Esophagus squamous epithelium (tissue), 5 donors: ENCODE measurements at regions not wholly inside any gene's neighbourhood (a gene's known extent, or its start where the extent isn't known, plus 50 kb on each side); places are given as distances from the start of the nearest gene placed in this dataset.

ENCODE experiments used
- DNase-seq: peaks from one replicate; lab custom pipeline; 2025; lab: John Stamatoyannopoulos, UW
- H3K27ac ChIP-seq, 4 donors: fragments of 200-600 bp; sonication (generic); one replicate each; pipeline ENCODE4 v1.5.1; 2016 to 2019; ENCODE audit warnings: mild to moderate bottlenecking in 1 of 4
- H3K27me3 ChIP-seq, 4 donors: fragments of 200-600 bp; sonication (generic); 1 replicate in 3 of 4; 2 replicates in 1 of 4; pipeline versions ENCODE4 v1.5.1 to v1.6.0; 2017 to 2021; ENCODE audit warnings: antibody characterized with exemption in 1 of 4
- H3K36me3 ChIP-seq, 3 donors: fragments of 200-600 bp; sonication (generic); one replicate each; pipeline ENCODE4 v1.5.1; 2016 to 2019
- H3K4me1 ChIP-seq, 3 donors: fragments of 200-600 bp; sonication (generic); one replicate each; pipeline ENCODE4 v1.5.1; 2017 to 2019
- H3K4me3 ChIP-seq, 4 donors: fragments of 200-600 bp; sonication (generic); 1 replicate in 3 of 4; 2 replicates in 1 of 4; pipeline ENCODE4 v1.5.1; 2016 to 2019; ENCODE audit warnings: mild to moderate bottlenecking in 2 of 4, moderate library complexity in 1 of 4
- H3K9me3 ChIP-seq, 3 donors: fragments of 200-600 bp; sonication (generic); one replicate each; pipeline ENCODE4 v1.5.1; 2016 to 2019
- POLR2A ChIP-seq, 4 donors: fragments of 450-650 bp; IDR thresholded peaks; one replicate each; pipeline ENCODE4 v1.6.1; 2017; ENCODE audit warnings: antibody characterized with exemption in 4 of 4, mild to moderate bottlenecking in 4 of 4, moderate library complexity in 3 of 4
- WGBS, 2 donors: methylation state at CpG; one replicate each; pipeline ENCODE4 v1.1.5; 2018; 5-methylcytosine and 5-hydroxymethylcytosine counted together
- intact Hi-C: fragments of 100-400 bp; cut with DNase I; formaldehyde crosslinking; loops from one replicate; pipeline ENCODE4 v1.15.0; 2022
- TF ChIP-seq, protein P1 (sequence below), 6 experiments: fragments of 450-650 bp in 4 of 6; fragments of 200-600 bp in 2 of 6; sonication (generic) in 2 of 6; IDR thresholded peaks; one replicate each; pipeline ENCODE4 v1.5.1; 2016 to 2019; ENCODE audit warnings: antibody characterized with exemption in 6 of 6, mild to moderate bottlenecking in 4 of 6, moderate library complexity in 4 of 6
- donor health status: DM: yes; HTN: yes; CAD: no.

DNA sequence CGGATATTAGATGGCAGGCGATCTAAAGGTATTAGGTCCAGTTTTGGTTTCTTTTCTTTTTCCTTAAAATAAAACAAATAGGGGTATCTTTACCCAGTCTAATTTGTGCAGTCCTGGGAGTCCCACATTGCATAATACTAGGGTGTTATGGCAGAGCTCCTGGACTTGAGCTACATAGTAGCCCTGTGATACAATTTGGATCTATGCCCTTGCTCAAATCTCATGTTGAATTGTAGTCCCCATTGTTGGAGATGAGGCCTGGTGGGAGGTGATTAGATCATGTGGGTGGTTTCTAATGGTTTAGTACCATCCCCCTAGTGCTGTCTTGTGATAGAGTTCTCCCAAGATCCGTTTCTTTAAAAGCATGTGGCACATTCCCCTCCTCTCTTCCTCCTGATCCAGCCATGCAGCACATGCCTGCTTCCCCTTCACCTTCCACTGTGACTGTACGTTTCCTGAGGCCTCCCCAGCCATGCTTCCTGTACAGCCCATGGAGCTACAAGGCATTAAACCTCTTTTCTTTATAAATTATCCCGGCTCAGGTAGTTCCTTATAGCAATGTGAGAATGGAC, 141.9 kb downstream of the RPS24 start:
- H3K27me3 ChIP-seq, result no peaks in the 10 kb centered on the region
- H3K4me3 ChIP-seq, result no peak overlapping the region
- DNase-seq, result no peak
- intact Hi-C loops, result no loop called here
- WGBS, 2 donors, result 52 to 55% methylated on average over 5 of the region's 5 CpGs
- no peaks in the 10 kb centered on the region for H3K9me3 ChIP-seq
- TF ChIP-seq POLR2A (IDR thresholded peaks at IDR 0.05), result no peak
- TF ChIP-seq, protein P1, sequence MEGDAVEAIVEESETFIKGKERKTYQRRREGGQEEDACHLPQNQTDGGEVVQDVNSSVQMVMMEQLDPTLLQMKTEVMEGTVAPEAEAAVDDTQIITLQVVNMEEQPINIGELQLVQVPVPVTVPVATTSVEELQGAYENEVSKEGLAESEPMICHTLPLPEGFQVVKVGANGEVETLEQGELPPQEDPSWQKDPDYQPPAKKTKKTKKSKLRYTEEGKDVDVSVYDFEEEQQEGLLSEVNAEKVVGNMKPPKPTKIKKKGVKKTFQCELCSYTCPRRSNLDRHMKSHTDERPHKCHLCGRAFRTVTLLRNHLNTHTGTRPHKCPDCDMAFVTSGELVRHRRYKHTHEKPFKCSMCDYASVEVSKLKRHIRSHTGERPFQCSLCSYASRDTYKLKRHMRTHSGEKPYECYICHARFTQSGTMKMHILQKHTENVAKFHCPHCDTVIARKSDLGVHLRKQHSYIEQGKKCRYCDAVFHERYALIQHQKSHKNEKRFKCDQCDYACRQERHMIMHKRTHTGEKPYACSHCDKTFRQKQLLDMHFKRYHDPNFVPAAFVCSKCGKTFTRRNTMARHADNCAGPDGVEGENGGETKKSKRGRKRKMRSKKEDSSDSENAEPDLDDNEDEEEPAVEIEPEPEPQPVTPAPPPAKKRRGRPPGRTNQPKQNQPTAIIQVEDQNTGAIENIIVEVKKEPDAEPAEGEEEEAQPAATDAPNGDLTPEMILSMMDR (IDR thresholded peaks at IDR 0.05), result no peak
- no peaks in the 10 kb centered on the region for H3K36me3 ChIP-seq
- H3K4me1 ChIP-seq, result peaks cover 0 to 58% (median 15%) of the 10 kb centered on the region in 3 donors
- no peak overlapping the region for H3K27ac ChIP-seq

DNA sequence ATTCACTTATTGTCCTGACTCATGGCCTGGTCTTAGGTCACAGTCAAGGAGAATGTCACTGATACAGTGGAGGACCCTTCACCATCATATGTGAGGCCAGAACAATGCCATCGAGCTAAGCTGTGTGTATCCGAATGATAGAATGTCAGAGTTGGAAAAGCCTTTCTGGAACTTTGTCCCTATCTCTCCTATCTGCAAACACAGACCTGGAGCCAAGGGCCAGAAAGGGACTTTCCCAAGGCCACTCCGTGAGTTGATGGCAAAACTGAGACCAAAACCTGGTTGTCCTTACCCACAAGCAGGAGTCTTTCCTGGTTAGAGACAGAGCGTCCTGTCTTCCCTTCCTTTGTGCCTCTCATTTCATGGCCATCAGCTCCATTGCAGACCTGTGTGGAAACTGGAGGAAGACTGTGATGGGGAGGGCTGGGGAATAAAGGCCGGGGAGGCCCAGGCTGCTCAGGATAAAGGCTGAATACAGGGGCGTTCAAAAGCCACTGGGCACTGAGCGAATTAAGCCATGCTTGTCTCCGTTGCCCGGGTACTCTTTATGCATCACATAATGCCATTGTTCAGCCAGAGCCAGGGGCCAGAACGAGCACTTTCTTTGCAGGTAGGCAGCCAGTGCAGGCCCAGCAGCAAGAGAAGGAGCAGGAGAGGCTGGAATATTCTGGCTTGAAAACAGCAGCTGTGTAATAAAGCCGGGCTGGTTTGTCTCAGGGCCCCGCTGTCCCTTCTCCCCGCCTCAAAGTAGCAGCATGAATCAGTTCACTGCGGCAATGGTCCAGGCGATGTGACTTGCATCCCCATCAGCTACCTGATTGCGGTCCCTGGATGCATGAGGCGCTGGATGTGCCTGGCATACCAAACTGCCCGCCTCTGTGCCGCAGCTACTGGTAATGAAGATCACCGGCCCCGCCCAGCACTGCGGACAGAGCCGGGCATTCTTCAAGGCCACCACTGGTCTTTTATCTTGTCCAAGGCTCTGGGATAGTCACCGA, 143.0 kb downstream of the RPS24 start:
- no peaks in the 10 kb centered on the region for H3K36me3 ChIP-seq
- intact Hi-C loops, result no loop called here
- no peak overlapping the region for H3K4me3 ChIP-seq
- WGBS, 2 donors, result 85 to 87% methylated on average over 11 to 12 of the region's 24 CpGs
- H3K27me3 ChIP-seq, result no peaks in the 10 kb centered on the region
- H3K4me1 ChIP-seq, result peaks cover 0 to 63% (median 14%) of the 10 kb centered on the region in 3 donors
- TF ChIP-seq, protein P1 (IDR thresholded peaks at IDR 0.05), result no peak
- TF ChIP-seq POLR2A (IDR thresholded peaks at IDR 0.05), result no peak
- H3K9me3 ChIP-seq, result no peaks in the 10 kb centered on the region
- no peak overlapping the region for H3K27ac ChIP-seq
- DNase-seq, result no peak

DNA sequence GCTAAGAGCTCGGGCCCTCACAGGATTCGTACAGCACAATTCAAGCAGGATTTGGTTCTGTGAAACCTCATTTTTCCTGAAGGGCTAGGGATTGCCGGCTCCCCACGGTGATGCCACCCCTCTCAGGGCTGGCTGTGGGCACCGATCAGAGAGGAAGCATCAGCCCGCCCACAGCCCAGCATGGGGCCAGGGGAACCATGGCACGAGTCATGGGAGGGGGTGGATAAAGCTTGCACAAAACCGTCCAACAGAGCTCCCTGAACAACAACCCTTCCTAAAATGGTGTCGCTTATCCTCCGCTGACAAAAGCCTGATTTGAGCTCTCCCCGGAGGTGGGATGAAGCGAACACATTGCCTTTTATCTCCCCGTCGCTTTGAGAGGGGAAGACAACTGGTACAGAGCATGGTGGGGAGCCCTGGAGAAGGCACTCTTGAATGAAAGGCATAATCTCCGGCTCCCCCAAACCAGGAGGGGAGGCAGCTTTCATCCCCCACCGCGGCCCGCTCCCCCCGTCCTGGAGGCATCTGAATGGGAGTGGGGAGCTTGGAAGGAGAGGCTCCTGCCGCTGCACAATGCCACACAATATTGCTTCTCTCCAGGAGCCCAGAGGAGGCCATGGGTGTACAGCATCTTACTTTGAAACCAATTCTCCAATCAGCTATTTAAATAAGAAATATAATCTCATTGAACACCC, 144.0 kb downstream of the RPS24 start:
- Histone ChIP-seq H3K36me3 (no peaks in the 10 kb centered on the region), H3K27me3 (no peaks in the 10 kb centered on the region), H3K27ac (no peak overlapping the region), H3K4me3 (no peak overlapping the region), H3K9me3 (no peaks in the 10 kb centered on the region), H3K4me1 (peaks cover 0 to 55% (median 4%) of the 10 kb centered on the region in 3 donors)
- no peak for TF ChIP-seq POLR2A (IDR thresholded peaks at IDR 0.05)
- TF ChIP-seq, protein P1 (IDR thresholded peaks at IDR 0.05), result no peak
- 65 to 79% methylated on average over 6 to 14 of the region's 20 CpGs for WGBS, 2 donors
- DNase-seq, result no peak
- intact Hi-C loops, result no loop called here

DNA sequence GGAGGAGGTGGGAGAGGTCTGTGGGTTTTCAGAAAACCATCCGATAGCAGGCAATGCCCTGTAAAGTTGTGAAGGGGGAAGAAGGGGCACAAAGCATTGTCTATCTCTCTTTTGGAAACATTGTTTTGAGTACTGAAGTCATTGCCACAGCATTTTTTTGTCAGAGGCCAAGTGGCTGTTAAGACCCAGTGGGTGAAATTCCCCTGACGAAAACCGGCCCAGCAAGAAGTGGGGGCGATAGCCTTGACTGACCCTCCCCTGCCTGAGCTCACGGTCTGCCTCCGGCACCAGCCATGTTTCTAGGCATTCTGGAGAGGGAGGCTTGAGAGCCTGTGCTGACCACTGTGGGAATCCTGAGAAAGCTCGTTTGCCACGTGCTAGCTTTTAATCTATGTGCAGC, 144.7 kb downstream of the RPS24 start:
- Histone ChIP-seq H3K27me3 (no peaks in the 10 kb centered on the region), H3K4me3 (no peak overlapping the region), H3K4me1 (peaks cover 0 to 48% (median 3%) of the 10 kb centered on the region in 3 donors), H3K36me3 (no peaks in the 10 kb centered on the region), H3K9me3 (no peaks in the 10 kb centered on the region), H3K27ac (no peak overlapping the region)
- 50 to 85% methylated on average over 6 to 7 of the region's 8 CpGs for WGBS, 2 donors
- intact Hi-C loops, result no loop called here
- DNase-seq, result no peak
- TF ChIP-seq POLR2A (IDR thresholded peaks at IDR 0.05), result no peak
- TF ChIP-seq, protein P1 (IDR thresholded peaks at IDR 0.05), result no peak
